Esophagus (tissue), 2 donors: ENCODE measurements at regions not wholly inside any gene's neighbourhood (a gene's known extent, or its start where the extent isn't known, plus 50 kb on each side); places are given as distances from the start of the nearest gene placed in this dataset.

Experiments
- H3K27ac ChIP-seq, 2 donors: one replicate each; pipeline ENCODE4 v1.5.1; 2013; ENCODE audit warnings: low read depth in 2 of 2, mild to moderate bottlenecking in 2 of 2, inconsistent platforms in 1 of 2, low read length in 1 of 2, moderate library complexity in 1 of 2
- H3K27me3 ChIP-seq, 2 donors: one replicate each; pipeline ENCODE4 v1.6.1; 2013; ENCODE audit warnings: low read length in 2 of 2, control low read depth in 1 of 2, mild to moderate bottlenecking in 1 of 2; ENCODE audit not compliant: insufficient read depth in 2 of 2, control insufficient read depth in 1 of 2
- H3K36me3 ChIP-seq, 2 donors: one replicate each; pipeline ENCODE4 v1.6.1; 2013; ENCODE audit warnings: low read length in 1 of 2; ENCODE audit not compliant: control insufficient read depth in 2 of 2, insufficient read depth in 2 of 2
- H3K4me1 ChIP-seq, 2 donors: one replicate each; pipeline ENCODE4 v1.6.1; 2013; ENCODE audit warnings: low read length in 1 of 2; ENCODE audit not compliant: control insufficient read depth in 2 of 2, insufficient read depth in 2 of 2
- H3K4me3 ChIP-seq, 2 donors: one replicate each; pipeline ENCODE4 v1.5.1; 2013; ENCODE audit warnings: low read length in 2 of 2, mild to moderate bottlenecking in 2 of 2, low read depth in 1 of 2, moderate library complexity in 1 of 2
- H3K9me3 ChIP-seq, 2 donors: one replicate each; pipeline ENCODE4 v1.6.1; 2013; ENCODE audit warnings: mild to moderate bottlenecking in 2 of 2, low read depth in 1 of 2, low read length in 1 of 2, moderate library complexity in 1 of 2; ENCODE audit not compliant: control insufficient read depth in 2 of 2, insufficient read depth in 1 of 2
- WGBS, 2 donors: extraction: QIAGEN DNeasy Blood & Tissue Kit; methylation state at CpG; one replicate each; pipeline ENCODE4 v1.1.7; 2013; 5-methylcytosine and 5-hydroxymethylcytosine counted together
- donor health status: healthy with polysubstance abuse.
- donor health status: Bipolar disorder and iron deficiency.

GRCh38 chr19:27750391-27751043 is 1462.4 kb downstream of the UQCRFS1 start:
- Histone ChIP-seq H3K4me3 (no peak overlapping the region), H3K4me1 (no peaks in the 10 kb centered on the region), H3K9me3 (peaks cover 3% of the 10 kb centered on the region in 2 donors), H3K27me3 (no peaks in the 10 kb centered on the region), H3K36me3 (no peaks in the 10 kb centered on the region), H3K27ac (no peak overlapping the region)
- WGBS, 2 donors: 83 to 84% methylated on average over 6 of the region's 6 CpGs

GRCh38 chr19:27748551-27749152 is 1464.3 kb downstream of the UQCRFS1 start:
- WGBS, 2 donors: 94 to 97% methylated on average over 3 of the region's 3 CpGs

GRCh38 chr19:27746691-27747380 is 1466.1 kb downstream of the UQCRFS1 start:
- 34% methylated on average over 28 of the region's 28 CpGs for WGBS, 2 donors
- H3K27ac ChIP-seq: no peak overlapping the region
- no peaks in the 10 kb centered on the region for H3K4me1 ChIP-seq
- H3K4me3 ChIP-seq: no peak overlapping the region
- H3K27me3 ChIP-seq: no peaks in the 10 kb centered on the region
- H3K9me3 ChIP-seq: peaks cover 0 to 6% of the 10 kb centered on the region in 2 donors
- no peaks in the 10 kb centered on the region for H3K36me3 ChIP-seq

More at GRCh38 chr19:27748551-27749152, 1464.3 kb downstream of the UQCRFS1 start:
- Histone ChIP-seq H3K9me3 (peaks cover 3% of the 10 kb centered on the region in 2 donors), H3K27ac (no peak overlapping the region), H3K27me3 (no peaks in the 10 kb centered on the region), H3K4me1 (no peaks in the 10 kb centered on the region), H3K4me3 (no peak overlapping the region), H3K36me3 (no peaks in the 10 kb centered on the region)

GRCh38 chr19:27745978-27746542 is 1466.9 kb downstream of the UQCRFS1 start:
- no peaks in the 10 kb centered on the region for H3K4me1 ChIP-seq
- no peaks in the 10 kb centered on the region for H3K36me3 ChIP-seq
- no peaks in the 10 kb centered on the region for H3K27me3 ChIP-seq
- no peak overlapping the region for H3K27ac ChIP-seq
- H3K9me3 ChIP-seq: peaks cover 0 to 6% of the 10 kb centered on the region in 2 donors
- no peak overlapping the region for H3K4me3 ChIP-seq
- WGBS, 2 donors: 92 to 93% methylated on average over 11 of the region's 11 CpGs

GRCh38 chr19:27744926-27745768 is 1467.8 kb downstream of the UQCRFS1 start:
- Histone ChIP-seq H3K27me3 (no peaks in the 10 kb centered on the region), H3K4me1 (no peaks in the 10 kb centered on the region), H3K9me3 (peaks cover 0 to 6% of the 10 kb centered on the region in 2 donors), H3K27ac (no peak overlapping the region), H3K36me3 (no peaks in the 10 kb centered on the region), H3K4me3 (no peak overlapping the region)
- WGBS, 2 donors: 85 to 90% methylated on average over 10 of the region's 10 CpGs

- no peak overlapping the region for H3K27ac ChIP-seq
- 91 to 97% methylated on average over 3 of the region's 3 CpGs for WGBS, 2 donors
- H3K27me3 ChIP-seq: no peaks in the 10 kb centered on the region
- no peaks in the 10 kb centered on the region for H3K4me1 ChIP-seq
- peaks cover 0 to 6% of the 10 kb centered on the region in 2 donors for H3K9me3 ChIP-seq
- H3K36me3 ChIP-seq: no peaks in the 10 kb centered on the region
- H3K4me3 ChIP-seq: no peak overlapping the region
Observed at GRCh38 chr19:27742041-27742440, 1470.9 kb downstream of the UQCRFS1 start.

GRCh38 chr19:27741236-27741635 is 1471.7 kb downstream of the UQCRFS1 start:
- no peak overlapping the region for H3K4me3 ChIP-seq
- H3K27me3 ChIP-seq: no peaks in the 10 kb centered on the region
- WGBS, 2 donors: 93 to 94% methylated on average over 8 of the region's 8 CpGs
- no peaks in the 10 kb centered on the region for H3K4me1 ChIP-seq
- H3K27ac ChIP-seq: no peak overlapping the region
- H3K9me3 ChIP-seq: peaks cover 0 to 6% of the 10 kb centered on the region in 2 donors
- H3K36me3 ChIP-seq: no peaks in the 10 kb centered on the region

- Histone ChIP-seq H3K9me3 (peaks cover 0 to 2% of the 10 kb centered on the region in 2 donors), H3K36me3 (no peaks in the 10 kb centered on the region), H3K4me1 (no peaks in the 10 kb centered on the region), H3K4me3 (no peak overlapping the region), H3K27me3 (no peaks in the 10 kb centered on the region), H3K27ac (no peak overlapping the region)
- 87 to 89% methylated on average over 3 of the region's 3 CpGs for WGBS, 2 donors
Observed at GRCh38 chr19:27740396-27740795, 1472.6 kb downstream of the UQCRFS1 start.

- H3K36me3 ChIP-seq: no peaks in the 10 kb centered on the region
- H3K27me3 ChIP-seq: no peaks in the 10 kb centered on the region
- WGBS, 2 donors: 85% methylated on average over 7 of the region's 7 CpGs
- no peak overlapping the region for H3K4me3 ChIP-seq
- H3K27ac ChIP-seq: no peak overlapping the region
- peaks cover 0 to 5% of the 10 kb centered on the region in 2 donors for H3K9me3 ChIP-seq
- H3K4me1 ChIP-seq: no peaks in the 10 kb centered on the region
Observed at GRCh38 chr19:27738569-27739193, 1474.3 kb downstream of the UQCRFS1 start.
